ENCODE measurements at regions not wholly inside any gene's neighbourhood (a gene's known extent, or its start where the extent isn't known, plus 50 kb on each side); places are given as distances from the start of the nearest gene placed in this dataset.

- no peak for TF ChIP-seq POLR2A (IDR thresholded peaks at IDR 0.05)
- TF ChIP-seq, protein P1, sequence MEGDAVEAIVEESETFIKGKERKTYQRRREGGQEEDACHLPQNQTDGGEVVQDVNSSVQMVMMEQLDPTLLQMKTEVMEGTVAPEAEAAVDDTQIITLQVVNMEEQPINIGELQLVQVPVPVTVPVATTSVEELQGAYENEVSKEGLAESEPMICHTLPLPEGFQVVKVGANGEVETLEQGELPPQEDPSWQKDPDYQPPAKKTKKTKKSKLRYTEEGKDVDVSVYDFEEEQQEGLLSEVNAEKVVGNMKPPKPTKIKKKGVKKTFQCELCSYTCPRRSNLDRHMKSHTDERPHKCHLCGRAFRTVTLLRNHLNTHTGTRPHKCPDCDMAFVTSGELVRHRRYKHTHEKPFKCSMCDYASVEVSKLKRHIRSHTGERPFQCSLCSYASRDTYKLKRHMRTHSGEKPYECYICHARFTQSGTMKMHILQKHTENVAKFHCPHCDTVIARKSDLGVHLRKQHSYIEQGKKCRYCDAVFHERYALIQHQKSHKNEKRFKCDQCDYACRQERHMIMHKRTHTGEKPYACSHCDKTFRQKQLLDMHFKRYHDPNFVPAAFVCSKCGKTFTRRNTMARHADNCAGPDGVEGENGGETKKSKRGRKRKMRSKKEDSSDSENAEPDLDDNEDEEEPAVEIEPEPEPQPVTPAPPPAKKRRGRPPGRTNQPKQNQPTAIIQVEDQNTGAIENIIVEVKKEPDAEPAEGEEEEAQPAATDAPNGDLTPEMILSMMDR (IDR thresholded peaks at IDR 0.05), result no peak
- TF ChIP-seq POLR2AphosphoS5 (IDR thresholded peaks at IDR 0.05; ENCODE audit: insufficient read depth in 1 of 2, low read depth in 1 of 2), result no peak
Measured at GRCh38 chr11:112401036-112401769, 140.5 kb upstream of the PLET1 start.

Data from vagina (tissue), 2 donors.